HL-60 (cell line): ENCODE measurements at regions not wholly inside any gene's neighbourhood (a gene's known extent, or its start where the extent isn't known, plus 50 kb on each side); places are given as distances from the start of the nearest gene placed in this dataset.

Experiments
- GABPA ChIP-seq: IDR thresholded peaks from 2 replicates; pipeline ENCODE4 v1.6.1; 2012; ENCODE audit warnings: low read depth
- POLR2AphosphoS5 ChIP-seq: IDR thresholded peaks from 2 replicates; pipeline ENCODE4 v1.6.1; 2012; ENCODE audit warnings: low read depth
- TF ChIP-seq, protein P1 (sequence below): IDR thresholded peaks from one replicate; pipeline ENCODE4 v1.5.1; 2011; ENCODE audit warnings: low read length, control low read depth, inconsistent platforms; ENCODE audit not compliant: insufficient read depth
- TF ChIP-seq, protein P2 (sequence below): IDR thresholded peaks from 2 replicates; pipeline ENCODE4 v1.6.1; 2012; ENCODE audit warnings: low read depth; ENCODE audit not compliant: insufficient replicate concordance

DNA sequence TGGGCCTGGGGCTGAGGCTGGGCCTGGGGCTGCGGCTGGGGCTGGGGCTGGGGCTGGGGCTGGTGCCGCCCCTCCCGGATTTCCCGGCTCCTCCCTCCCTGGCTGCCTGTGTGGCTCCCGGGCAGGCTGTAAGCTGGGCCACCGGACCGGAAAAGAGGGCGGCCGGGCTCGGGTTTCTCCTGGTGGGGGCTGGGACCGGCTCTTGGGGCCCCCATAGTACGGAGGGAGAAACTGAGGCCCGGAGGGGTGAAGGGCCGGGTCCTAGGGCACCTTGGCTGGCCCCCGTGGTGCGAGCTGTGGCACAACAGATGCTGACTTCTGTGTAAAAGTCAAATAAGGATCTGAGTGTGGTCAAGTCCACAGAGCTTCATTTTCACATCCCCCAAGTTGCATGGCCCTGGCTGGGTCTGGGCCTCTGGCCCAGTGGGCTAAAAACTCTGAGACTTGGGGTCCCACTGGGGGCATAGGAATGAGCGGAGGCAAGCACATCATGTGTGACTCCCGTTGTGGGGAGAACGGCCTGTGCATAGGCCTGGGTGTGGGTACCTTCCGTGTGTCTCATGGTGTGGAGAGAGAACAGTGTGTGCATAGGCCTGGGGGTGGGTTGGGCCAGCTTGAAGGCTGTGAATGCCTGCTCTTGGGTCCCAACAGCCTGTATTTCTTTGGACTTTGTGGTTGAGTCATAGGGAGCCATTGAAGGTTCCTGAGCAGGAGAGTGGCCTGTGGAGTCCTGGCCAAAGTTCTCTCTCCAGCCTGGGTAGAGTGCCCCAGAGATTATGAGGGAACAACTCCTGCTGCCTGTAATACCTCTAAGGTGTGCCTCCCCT lies 123.9 kb upstream of the CIBAR2 start:
- TF ChIP-seq, protein P1, sequence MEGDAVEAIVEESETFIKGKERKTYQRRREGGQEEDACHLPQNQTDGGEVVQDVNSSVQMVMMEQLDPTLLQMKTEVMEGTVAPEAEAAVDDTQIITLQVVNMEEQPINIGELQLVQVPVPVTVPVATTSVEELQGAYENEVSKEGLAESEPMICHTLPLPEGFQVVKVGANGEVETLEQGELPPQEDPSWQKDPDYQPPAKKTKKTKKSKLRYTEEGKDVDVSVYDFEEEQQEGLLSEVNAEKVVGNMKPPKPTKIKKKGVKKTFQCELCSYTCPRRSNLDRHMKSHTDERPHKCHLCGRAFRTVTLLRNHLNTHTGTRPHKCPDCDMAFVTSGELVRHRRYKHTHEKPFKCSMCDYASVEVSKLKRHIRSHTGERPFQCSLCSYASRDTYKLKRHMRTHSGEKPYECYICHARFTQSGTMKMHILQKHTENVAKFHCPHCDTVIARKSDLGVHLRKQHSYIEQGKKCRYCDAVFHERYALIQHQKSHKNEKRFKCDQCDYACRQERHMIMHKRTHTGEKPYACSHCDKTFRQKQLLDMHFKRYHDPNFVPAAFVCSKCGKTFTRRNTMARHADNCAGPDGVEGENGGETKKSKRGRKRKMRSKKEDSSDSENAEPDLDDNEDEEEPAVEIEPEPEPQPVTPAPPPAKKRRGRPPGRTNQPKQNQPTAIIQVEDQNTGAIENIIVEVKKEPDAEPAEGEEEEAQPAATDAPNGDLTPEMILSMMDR: no peak
- TF ChIP-seq POLR2AphosphoS5 (no peak), GABPA (no peak)
- TF ChIP-seq, protein P2, sequence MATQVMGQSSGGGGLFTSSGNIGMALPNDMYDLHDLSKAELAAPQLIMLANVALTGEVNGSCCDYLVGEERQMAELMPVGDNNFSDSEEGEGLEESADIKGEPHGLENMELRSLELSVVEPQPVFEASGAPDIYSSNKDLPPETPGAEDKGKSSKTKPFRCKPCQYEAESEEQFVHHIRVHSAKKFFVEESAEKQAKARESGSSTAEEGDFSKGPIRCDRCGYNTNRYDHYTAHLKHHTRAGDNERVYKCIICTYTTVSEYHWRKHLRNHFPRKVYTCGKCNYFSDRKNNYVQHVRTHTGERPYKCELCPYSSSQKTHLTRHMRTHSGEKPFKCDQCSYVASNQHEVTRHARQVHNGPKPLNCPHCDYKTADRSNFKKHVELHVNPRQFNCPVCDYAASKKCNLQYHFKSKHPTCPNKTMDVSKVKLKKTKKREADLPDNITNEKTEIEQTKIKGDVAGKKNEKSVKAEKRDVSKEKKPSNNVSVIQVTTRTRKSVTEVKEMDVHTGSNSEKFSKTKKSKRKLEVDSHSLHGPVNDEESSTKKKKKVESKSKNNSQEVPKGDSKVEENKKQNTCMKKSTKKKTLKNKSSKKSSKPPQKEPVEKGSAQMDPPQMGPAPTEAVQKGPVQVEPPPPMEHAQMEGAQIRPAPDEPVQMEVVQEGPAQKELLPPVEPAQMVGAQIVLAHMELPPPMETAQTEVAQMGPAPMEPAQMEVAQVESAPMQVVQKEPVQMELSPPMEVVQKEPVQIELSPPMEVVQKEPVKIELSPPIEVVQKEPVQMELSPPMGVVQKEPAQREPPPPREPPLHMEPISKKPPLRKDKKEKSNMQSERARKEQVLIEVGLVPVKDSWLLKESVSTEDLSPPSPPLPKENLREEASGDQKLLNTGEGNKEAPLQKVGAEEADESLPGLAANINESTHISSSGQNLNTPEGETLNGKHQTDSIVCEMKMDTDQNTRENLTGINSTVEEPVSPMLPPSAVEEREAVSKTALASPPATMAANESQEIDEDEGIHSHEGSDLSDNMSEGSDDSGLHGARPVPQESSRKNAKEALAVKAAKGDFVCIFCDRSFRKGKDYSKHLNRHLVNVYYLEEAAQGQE: no peak
